IPS DF 4.7 (cell line): ENCODE measurements at regions not wholly inside any gene's neighbourhood (a gene's known extent, or its start where the extent isn't known, plus 50 kb on each side); places are given as distances from the start of the nearest gene placed in this dataset.
"Not testable (repeated sequence)": the region's sequence is repeated elsewhere in the genome, so short reads cannot be mapped to it uniquely, and the experiment has no call there.

Experiments
- DNase-seq: peaks from one replicate; pipeline ENCODE4 v3.0.0-alpha.2; 2013; ENCODE audit warnings: low spot score; ENCODE audit errors: extremely low read depth

GRCh38 chr5:88615767-88616166 is 267.2 kb downstream of the MEF2C start:
- DNase-seq: not testable (repeated sequence)

GRCh38 chr5:88613051-88613450 is 269.9 kb downstream of the MEF2C start:
- DNase-seq: no peak

- no peak for DNase-seq
Measured at GRCh38 chr5:88610586-88610985, 272.4 kb downstream of the MEF2C start.

- DNase-seq: no peak
Measured at GRCh38 chr5:88607492-88607891, 275.5 kb downstream of the MEF2C start.

GRCh38 chr5:88606626-88607025 is 276.4 kb downstream of the MEF2C start:
- no peak for DNase-seq

- no peak for DNase-seq
Measured at GRCh38 chr5:88606173-88606572, 276.8 kb downstream of the MEF2C start.

- peak; percentile 11 for DNase-seq
Measured at GRCh38 chr5:88602584-88602983, 280.4 kb downstream of the MEF2C start.

GRCh38 chr5:88594441-88594840 is 288.5 kb downstream of the MEF2C start:
- DNase-seq: no peak

GRCh38 chr5:88588609-88589008 is 294.4 kb downstream of the MEF2C start:
- DNase-seq: no peak

- no peak for DNase-seq
Measured at GRCh38 chr5:88583471-88583870, 299.5 kb downstream of the MEF2C start.

- DNase-seq: no peak
Measured at GRCh38 chr5:88558366-88558765, 289.7 kb upstream of the TMEM161B start.

GRCh38 chr5:88557881-88558280 is 289.2 kb upstream of the TMEM161B start:
- no peak for DNase-seq

- no peak for DNase-seq
Measured at GRCh38 chr5:88557131-88557530, 288.5 kb upstream of the TMEM161B start.

- DNase-seq: no peak
Measured at GRCh38 chr5:88556406-88556805, 287.8 kb upstream of the TMEM161B start.

- no peak for DNase-seq
Measured at GRCh38 chr5:88555674-88556073, 287.0 kb upstream of the TMEM161B start.

GRCh38 chr5:88553986-88554385 is 285.3 kb upstream of the TMEM161B start:
- no peak for DNase-seq

GRCh38 chr5:88553136-88553875 is 284.7 kb upstream of the TMEM161B start:
- no peak for DNase-seq

- no peak for DNase-seq
Measured at GRCh38 chr5:88552426-88552825, 283.8 kb upstream of the TMEM161B start.

GRCh38 chr5:88551724-88552345 is 283.2 kb upstream of the TMEM161B start:
- no peak for DNase-seq

GRCh38 chr5:88550736-88551135 is 282.1 kb upstream of the TMEM161B start:
- DNase-seq: no peak

- no peak for DNase-seq
Measured at GRCh38 chr5:88548136-88548805, 279.6 kb upstream of the TMEM161B start.

- DNase-seq: no peak
Measured at GRCh38 chr5:88545338-88545737, 276.7 kb upstream of the TMEM161B start.

- no peak for DNase-seq
Measured at GRCh38 chr5:88544671-88545070, 276.0 kb upstream of the TMEM161B start.
